ENCODE measurements at regions not wholly inside any gene's neighbourhood (a gene's known extent, or its start where the extent isn't known, plus 50 kb on each side); places are given as distances from the start of the nearest gene placed in this dataset.
"Not testable (repeated sequence)": the region's sequence is repeated elsewhere in the genome, so short reads cannot be mapped to it uniquely, and the experiment has no call there.

DNA sequence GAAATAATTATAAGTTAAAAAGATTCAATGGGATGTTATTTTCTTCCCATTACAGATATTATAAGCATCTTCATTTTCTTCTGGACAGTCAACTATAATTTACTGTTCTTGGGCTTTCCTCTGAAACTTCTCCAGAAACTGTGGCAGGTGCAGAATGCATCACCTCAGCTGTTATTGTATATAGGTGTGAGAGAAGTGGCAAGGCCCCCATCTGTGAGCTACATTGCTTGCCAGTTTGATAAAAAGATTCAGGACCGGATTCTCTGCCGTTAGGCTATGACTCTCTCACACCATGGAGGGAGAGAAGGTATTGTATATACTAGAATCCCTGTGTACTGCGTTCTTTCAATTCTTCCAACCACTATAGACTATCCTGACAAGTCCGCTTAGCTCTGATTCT, 135.8 kb upstream of the CENPW start:
- DNase-seq (ENCODE audit: low read depth) = no peak

GRCh38 chr6:126204598-126204997, 135.3 kb upstream of the CENPW start:
- no peak for DNase-seq (ENCODE audit: low read depth)

DNA sequence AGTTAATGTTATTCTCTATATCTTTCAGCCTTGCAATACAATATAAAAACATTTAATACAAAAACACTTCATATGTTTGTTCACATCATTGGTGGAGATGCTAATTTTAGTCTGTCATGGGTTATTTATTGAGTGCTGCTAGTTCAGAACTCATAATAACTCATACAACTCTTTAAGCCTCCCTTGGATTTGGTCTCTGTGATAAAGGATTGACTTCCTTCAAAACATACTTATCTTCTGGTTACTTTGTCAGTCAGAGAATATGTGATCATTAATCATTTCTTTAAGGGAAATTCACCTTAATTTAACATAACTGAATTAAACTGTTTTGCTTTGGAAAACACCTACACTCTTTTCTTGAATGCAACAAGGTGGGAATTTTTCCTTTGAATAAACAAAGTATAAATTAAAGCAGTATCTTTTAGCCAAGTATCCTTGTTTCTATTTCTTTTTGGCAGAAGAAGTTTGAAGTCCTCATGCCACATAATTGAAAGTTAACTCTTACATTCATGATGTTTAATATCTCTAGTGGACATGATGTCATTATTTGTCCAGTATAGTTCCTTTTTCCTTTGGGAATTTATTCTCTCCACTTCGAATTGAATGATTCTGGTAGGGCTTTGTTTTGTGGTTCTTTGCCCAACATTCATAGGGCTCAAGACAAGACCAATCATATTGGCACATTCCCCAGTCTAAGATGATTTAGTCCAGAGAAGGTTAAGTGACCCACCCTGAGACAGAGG, 133.2 kb upstream of the CENPW start:
- DNase-seq (ENCODE audit: low read depth) = no peak

DNA sequence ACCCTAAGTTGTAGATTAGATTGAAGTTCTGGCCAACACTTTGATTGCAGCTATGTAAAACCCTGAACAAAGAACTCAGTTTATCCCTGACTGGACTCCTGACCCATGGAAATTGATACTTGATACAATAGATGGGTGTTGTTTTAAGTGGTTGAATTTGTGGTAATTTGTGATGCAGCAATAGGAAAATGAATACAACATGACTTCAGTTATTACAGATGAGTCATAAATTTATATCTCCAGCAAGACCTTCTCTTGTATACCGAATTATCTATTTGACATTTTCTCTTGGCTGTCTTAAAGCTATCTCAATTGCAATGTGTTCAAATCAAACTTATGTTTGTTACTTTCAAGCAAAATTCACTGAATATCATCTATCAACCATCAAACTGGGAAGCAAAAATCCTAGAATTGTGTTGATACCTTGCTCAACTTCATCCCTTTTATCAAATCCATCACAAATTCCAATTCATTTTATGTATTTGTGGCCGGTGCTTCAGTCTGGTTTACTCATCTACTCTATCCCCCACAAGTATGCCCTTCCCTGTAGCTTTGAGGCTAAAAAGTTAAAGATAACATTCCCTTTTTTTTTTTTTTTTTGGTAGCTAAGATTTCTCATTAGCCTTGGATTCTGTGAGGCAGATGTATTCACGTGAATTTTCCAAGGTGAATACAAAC, 129.4 kb upstream of the CENPW start:
- DNase-seq (ENCODE audit: low read depth) = no peak

GRCh38 chr6:126217497-126217896, 122.4 kb upstream of the CENPW start:
- no peak for DNase-seq (ENCODE audit: low read depth)

DNA sequence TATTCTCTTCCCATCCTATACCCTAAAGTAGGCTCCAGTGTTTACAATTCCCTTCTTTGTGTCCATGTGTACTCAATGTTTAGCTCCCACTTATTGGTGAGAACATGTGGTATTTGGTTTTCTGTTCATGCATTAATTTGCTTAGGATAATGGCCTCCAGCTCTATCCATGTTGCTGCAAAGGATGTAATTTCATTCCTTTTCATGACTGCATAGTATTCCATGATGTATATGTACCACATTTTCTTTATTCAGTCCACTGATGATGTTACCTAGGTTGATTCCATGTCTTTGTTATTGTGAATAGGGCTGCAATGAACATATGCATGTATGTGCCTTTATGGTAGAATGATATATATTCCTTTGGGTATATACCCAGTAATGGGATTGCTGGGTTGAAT, 119.0 kb upstream of the CENPW start:
- not testable (repeated sequence) for DNase-seq (ENCODE audit: low read depth)

DNA sequence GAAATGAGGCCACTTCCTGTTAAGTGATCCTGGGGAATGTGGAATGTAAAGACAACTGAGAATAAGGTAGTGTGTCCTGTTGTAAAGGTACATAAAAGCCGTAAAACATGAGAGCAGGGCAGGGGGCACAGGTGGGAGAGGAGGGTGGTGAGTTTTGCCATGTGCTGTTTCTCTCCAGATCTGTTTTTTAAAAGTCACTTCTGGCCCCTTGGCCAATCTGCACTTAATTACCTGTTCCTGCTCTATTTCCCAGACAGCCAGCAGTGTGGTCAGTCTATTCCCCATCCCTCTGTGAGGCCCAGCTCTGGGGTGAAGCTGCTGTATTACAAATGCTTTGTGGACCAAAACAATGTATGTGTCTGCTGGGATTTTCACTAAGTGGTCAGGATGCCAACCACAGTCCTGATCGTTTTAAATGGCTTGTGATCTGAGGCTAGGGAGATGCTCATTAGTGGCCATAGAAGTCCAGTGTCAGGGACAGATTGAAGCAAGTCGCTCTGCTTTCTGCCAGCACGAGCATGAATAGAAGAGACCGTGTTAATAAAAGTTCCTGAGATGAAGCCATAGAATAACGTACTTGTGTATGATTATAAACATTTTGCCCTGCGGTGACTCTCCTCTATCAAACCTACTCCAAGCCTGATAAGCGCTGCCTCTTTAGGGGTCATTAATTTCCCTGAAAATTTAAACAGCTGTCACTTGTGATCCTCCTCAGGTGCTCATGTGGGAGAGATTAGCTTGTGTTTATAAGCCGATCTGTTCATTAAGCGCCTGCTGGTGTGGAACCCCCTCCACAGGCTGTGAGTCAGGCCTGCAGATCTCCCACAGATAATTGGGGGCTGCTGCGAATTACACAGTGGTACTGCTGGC, 111.8 kb upstream of the CENPW start:
- DNase-seq (ENCODE audit: low read depth) = no peak

- DNase-seq (ENCODE audit: low read depth) = no peak
Observed at GRCh38 chr6:126232671-126233070, 107.2 kb upstream of the CENPW start.

GRCh38 chr6:126233192-126233591, 106.7 kb upstream of the CENPW start:
- no peak for DNase-seq (ENCODE audit: low read depth)

DNA sequence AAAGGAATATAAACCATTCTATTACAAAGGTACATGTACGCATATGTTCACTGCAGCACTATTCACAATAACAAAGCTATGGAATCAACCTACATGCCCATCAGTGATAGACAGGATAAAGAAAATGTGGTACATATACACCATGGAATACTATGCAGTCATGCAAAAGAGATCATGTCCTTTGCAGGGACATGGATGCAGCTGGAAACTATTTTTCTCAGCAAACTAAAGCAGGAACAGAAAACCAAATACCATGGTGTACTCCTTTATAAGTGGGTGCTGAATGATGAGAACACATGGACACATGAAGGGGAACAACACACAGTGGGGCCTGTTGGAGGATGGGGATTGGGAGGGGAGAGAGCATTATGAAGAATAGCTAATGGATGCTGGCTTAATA, 104.6 kb upstream of the CENPW start:
- no peak for DNase-seq (ENCODE audit: low read depth)

DNA sequence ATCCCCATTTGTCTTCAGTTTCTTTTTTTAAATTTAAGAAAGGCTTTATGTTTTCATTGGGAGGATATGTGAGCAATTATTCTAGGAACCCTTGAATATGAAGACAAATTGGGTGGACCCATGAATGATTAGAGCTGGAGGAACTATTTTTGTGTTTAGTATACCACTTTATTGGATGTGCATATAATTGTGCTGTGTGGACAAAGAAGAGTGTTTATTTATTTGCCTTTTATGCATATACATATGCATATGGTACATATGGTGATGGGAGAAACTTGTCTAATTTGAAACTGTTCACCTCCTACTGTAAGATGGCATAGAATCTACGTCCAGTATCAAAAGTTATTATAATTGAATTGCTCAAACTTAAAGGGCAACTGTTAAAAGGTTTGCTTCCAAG, 94.8 kb upstream of the CENPW start:
- DNase-seq (ENCODE audit: low read depth) = no peak

- no peak for DNase-seq (ENCODE audit: low read depth)
Observed at GRCh38 chr6:126252154-126252553, 87.8 kb upstream of the CENPW start.

- no peak for DNase-seq (ENCODE audit: low read depth)
Observed at GRCh38 chr6:126253431-126253830, 86.5 kb upstream of the CENPW start.

- DNase-seq (ENCODE audit: low read depth) = no peak
Observed at GRCh38 chr6:126258150-126258549, 81.8 kb upstream of the CENPW start.

- no peak for DNase-seq (ENCODE audit: low read depth)
Observed at GRCh38 chr6:126261792-126262421, 78.0 kb upstream of the CENPW start.

DNA sequence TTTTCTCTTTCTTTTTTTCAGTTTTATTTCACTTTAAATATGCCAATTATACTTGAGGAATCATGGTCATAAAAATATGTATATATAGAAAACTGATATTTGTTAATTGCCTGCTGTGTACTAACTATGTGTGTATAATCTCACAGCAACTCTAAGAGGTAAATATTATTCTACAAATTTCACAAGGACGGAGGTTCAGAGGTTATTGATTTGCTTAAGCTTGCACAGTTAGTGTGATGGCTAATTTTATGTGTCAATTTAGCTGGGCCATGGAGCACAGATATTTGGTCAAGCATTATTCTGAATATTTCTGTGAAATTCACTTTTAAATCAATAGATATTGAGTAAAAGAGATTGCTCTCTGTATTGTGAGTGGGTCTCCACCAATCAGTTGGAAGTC, 75.7 kb upstream of the CENPW start:
- DNase-seq (ENCODE audit: low read depth) = no peak

- DNase-seq (ENCODE audit: low read depth) = no peak
Observed at GRCh38 chr6:126266664-126267063, 73.3 kb upstream of the CENPW start.

DNA sequence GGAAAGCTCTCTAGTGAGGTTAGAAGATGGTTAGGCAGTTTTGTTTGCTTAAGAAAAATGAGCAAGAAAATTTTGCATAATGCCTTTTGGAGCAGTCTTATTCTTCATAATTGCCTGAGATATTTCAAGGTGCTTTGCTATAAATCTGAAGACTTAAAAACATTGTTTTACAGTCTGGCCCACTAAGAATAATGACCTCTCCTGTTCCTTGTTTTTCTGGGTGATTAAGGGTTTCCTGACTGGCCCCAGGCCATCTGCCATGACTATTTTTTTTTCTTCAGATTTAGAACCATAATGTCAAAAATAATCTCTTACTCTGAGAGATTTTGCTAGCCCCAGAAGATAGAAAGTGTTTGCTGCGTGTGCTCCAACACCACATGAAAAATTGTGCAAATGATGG, 72.3 kb upstream of the CENPW start:
- no peak for DNase-seq (ENCODE audit: low read depth)

- DNase-seq (ENCODE audit: low read depth) = no peak
Observed at GRCh38 chr6:126268092-126268491, 71.8 kb upstream of the CENPW start.

DNA sequence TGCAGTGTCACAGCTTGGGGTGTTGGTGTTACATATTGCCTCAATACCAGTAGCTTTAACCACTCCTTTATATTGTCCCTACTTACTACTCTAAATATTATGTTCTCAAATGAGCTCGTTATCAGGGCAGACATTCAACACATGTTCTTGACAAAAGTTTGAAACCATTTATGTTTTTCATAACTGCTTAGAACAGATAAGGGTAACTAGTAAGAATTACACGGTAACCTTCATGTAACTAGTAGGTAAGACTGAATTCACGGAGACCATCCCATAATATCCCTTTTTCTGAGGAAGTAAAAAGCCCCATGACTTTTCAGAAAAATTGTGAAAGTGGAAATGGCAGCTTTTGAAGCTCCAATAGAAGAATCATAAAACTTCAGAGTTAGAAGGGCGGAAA, 59.6 kb upstream of the CENPW start:
- no peak for DNase-seq (ENCODE audit: low read depth)

- no peak for DNase-seq (ENCODE audit: low read depth)
Observed at GRCh38 chr6:126285871-126286365, 54.0 kb upstream of the CENPW start.

Measured in HS-27A (cell line).